GM19455 (cell line): ENCODE measurements at regions not wholly inside any gene's neighbourhood (a gene's known extent, or its start where the extent isn't known, plus 50 kb on each side); places are given as distances from the start of the nearest gene placed in this dataset.
A peak's percentile ranks its signal among the peaks of the same experiment; 100 is the strongest.

ENCODE experiments used
- ATAC-seq: cut with Tn5 transposase; IDR thresholded peaks from one replicate; pipeline ENCODE4 v1.9.1; 2021; ENCODE audit not compliant: unreplicated experiment

- ATAC-seq = peak; percentile 85
Measured at GRCh38 chr18:70491734-70492348, 203.0 kb downstream of the SOCS6 start.

DNA sequence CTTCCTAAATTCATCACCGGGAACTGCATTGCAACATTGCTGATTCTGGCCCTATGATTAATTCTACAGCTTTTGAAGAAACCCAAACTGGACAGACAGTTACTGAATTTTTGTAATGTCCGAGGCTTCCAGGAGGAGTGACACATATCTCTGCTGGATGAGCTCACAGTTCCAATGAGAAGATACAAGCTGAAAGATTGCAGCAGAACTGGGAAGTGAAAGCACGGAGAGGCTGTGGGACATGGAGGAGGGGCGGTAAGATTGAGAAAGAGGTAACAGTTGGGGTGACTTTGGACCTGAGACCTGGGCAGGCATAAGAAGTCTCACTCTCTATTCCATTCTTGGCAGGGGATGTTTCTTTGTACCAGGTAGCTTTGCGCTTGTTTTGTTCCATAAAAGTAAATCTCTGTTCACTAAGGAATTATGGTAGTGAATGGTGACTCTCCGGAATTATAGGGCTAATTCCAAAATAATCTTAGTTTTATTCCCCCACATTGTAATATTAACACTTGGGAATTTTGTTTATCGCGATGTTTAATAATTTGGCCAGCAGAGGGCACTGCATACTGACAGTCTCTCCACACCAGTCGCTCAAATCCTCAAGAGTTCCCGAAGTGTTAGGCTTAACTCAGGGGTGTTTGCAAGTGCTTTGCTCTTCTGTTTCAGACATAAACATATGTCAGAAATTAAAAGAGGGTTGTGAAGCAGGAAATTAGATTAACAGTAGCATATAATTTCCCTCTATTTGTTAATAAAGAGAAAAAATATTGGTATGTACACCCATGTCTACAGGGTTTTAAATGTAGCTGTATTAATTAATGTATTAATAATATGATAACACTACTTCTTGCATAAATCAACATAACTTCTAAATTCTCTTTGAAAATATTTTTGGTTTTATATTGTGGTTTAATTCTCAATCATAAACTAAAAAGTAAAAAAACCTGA lies 201.4 kb downstream of the SOCS6 start:
- ATAC-seq = peak; percentile 45

DNA sequence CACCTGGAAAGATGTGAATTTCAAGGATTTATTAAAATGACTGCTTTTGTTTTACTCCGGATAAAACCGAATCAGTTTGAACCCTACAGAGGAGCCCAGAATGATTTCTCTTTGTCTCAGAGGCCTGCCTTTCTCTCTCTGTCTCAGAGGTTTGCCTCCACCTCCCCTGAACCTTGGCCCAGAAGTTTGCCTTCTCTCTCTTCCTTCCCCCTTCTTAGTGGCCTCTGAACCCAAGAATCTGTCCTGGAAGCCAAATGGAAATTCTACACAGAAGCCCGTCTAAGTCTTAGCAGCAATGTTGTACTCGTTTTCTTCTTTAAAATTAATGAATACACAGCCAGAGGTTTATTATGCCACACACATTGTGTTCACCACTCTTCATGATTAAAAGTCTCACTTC lies 200.7 kb downstream of the SOCS6 start:
- ATAC-seq = no peak

DNA sequence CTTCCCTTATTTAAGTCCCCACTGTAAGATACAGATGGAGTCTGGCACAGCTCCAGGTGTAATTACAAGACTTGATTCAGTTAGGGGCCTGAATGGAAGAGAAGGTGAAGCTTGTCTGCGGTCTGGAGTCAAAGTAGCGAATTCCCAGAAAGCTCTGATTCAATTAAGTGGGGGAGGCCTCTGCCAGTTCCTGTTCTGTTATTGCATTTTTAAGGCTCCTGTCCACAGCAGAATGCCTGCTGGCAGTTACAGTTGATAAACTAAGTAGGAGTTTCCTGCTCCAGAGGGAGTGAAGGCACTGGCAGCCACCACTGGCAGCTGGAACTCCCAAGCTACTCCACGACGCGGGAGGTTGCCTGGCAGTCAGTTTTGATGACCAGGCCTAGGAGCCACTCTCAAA lies 181.1 kb downstream of the SOCS6 start:
- ATAC-seq = no peak

GRCh38 chr18:70468861-70469547 lies 180.2 kb downstream of the SOCS6 start:
- ATAC-seq = no peak

GRCh38 chr18:70464343-70465114 lies 175.7 kb downstream of the SOCS6 start:
- ATAC-seq = no peak

DNA sequence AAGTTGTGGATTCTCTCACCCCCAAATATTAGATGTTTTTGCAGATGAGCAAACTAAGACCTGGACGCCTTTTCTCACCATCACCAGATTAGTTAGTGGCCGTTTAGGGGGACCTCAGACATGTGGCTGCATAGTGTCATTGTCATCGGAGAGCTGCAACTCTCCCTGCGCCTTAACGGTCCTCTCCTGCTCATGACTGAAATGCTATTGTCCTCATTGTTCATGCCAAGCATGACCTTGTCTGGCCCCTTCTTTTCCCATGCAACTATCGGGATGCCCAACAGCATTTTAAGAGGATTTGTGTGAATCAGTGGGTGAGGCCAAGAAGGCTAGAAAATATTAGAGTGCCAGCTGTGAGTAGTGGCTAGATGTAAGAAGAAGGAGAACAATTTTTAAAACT lies 174.2 kb downstream of the SOCS6 start:
- no peak for ATAC-seq

GRCh38 chr18:70462078-70462439 lies 173.2 kb downstream of the SOCS6 start:
- no peak for ATAC-seq

- ATAC-seq = no peak
Measured at GRCh38 chr18:70461323-70462077, 172.7 kb downstream of the SOCS6 start.

DNA sequence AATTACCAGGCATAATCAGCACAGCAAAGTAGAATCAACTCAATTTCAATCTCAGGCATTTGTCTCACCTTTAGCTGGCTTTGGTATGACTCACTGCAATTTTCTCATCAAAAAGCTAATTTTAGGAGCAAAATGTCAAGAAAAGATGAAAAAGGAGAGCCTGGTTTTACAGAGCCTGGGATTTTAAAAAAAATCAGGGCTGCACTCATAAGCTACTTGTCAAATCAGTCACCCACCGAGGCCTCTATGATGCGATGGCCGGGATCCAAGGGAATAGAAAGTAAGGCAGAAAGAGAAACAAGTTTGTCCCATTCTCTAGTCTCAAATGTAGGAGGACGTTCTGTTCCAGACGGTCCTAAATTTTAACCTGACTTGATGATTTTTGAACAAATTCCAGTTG lies 170.9 kb downstream of the SOCS6 start:
- ATAC-seq = no peak

GRCh38 chr18:70459251-70459650 lies 170.4 kb downstream of the SOCS6 start:
- ATAC-seq = no peak

- ATAC-seq = no peak
Measured at GRCh38 chr18:70457788-70458187, 168.9 kb downstream of the SOCS6 start.

DNA sequence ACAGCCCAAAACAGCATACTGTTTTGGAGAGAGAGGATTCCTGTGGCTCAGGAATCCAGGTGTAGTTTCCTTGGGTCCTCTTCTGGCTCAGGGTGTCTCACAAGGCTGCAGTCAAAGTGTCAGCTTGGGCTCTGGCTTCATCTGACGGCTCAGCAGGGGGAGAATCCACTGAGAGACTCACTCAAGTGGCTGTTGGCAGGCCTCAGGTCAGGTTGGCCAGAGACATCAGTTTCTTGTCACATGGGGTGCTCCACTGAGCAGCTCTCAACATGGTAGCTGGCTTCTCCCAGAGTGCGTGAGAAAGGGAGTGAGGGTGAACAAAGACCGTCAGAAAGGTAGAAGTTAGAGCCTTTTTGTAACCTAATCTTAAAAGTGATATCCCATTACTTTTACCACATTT lies 168.4 kb downstream of the SOCS6 start:
- ATAC-seq = no peak

- no peak for ATAC-seq
Measured at GRCh38 chr18:70456376-70456775, 167.5 kb downstream of the SOCS6 start.

DNA sequence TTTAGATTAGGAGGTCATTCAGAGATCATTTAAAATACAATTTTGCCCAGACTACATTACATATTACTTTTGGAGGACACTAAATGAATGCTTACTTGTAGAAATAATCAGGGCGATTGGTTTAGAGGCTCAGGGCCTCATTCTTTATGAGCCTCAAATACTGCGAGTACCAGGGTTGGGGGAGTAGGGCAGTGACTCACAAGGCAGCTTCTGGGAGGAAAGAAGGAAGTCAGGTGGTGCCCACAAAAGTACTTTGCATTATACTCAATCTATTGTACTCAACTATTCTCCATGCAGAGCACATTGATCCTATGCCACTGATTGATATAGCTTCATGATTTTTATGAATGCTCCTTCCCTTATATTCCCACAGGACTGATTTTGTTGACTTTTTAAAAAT lies 166.9 kb downstream of the SOCS6 start:
- no peak for ATAC-seq

- ATAC-seq = peak; percentile 79
Measured at GRCh38 chr18:70454704-70455322, 166.0 kb downstream of the SOCS6 start.

- ATAC-seq = no peak
Measured at GRCh38 chr18:70453058-70453775, 164.4 kb downstream of the SOCS6 start.

DNA sequence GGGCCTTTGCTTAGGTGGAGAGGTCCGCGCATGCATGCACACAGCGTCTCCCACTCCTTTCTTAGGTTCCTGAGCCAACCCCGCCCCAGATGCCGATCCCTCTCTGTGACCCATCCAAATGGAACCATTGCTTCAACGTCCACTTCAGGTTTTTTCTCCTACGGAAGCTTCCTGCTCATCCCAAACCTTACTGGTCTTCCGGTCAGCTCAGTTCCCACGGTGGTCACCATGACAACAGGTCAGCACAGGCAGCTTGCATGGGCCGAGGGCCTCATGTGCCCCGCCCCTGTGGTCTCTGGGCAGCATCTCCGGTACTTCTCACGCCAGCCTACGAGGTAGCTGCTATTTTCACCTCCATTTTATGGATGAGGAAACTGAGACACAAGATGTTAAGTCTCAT lies 163.7 kb downstream of the SOCS6 start:
- ATAC-seq = no peak
